Esophagus muscularis mucosa (tissue), 3 donors: ENCODE measurements at regions not wholly inside any gene's neighbourhood (a gene's known extent, or its start where the extent isn't known, plus 50 kb on each side); places are given as distances from the start of the nearest gene placed in this dataset.

ENCODE experiments used
- CTCF ChIP-seq, 3 experiments: fragments of 200-600 bp in 2 of 3; fragments of 450-650 bp in 1 of 3; sonication (generic) in 2 of 3; IDR thresholded peaks; one replicate each; pipeline ENCODE4 v1.5.1; 2017 to 2019; ENCODE audit warnings: antibody characterized with exemption in 3 of 3, mild to moderate bottlenecking in 2 of 3, moderate library complexity in 1 of 3
- POLR2A ChIP-seq: fragments of 450-650 bp; IDR thresholded peaks from one replicate; pipeline ENCODE4 v1.6.1; 2017; ENCODE audit warnings: antibody characterized with exemption, moderate library complexity, mild to moderate bottlenecking, low read depth
- POLR2AphosphoS5 ChIP-seq, 2 donors: sonication (generic); formaldehyde crosslinking; IDR thresholded peaks; one replicate each; pipeline ENCODE4 v1.6.1; 2017; ENCODE audit warnings: antibody characterized with exemption in 2 of 2

GRCh38 chr22:22784249-22785039, 103.2 kb upstream of the IGLL5 start:
- no peak for TF ChIP-seq POLR2AphosphoS5 (IDR thresholded peaks at IDR 0.05)
- TF ChIP-seq CTCF (IDR thresholded peaks at IDR 0.05): no peak
- no peak for TF ChIP-seq POLR2A
